K562 (cell line): ENCODE measurements at regions not wholly inside any gene's neighbourhood (a gene's known extent, or its start where the extent isn't known, plus 50 kb on each side); places are given as distances from the start of the nearest gene placed in this dataset.

ENCODE experiments used
- ATAC-seq: fragments of 200-7000 bp; cut with Tn5 transposase; 3 replicates; pipeline ENCODE4 v1.9.1; 2020; ENCODE audit warnings: moderate library complexity
- BruUV-seq: library from RNA; stranded (reverse); fragments of 400-500 nt; replicated peaks from 2 replicates; lab custom pipeline; 2021; lab: Mats Ljungman, UMichigan
- CTCF ChIA-PET: fragments of 300-600 bp; formaldehyde crosslinking; extraction: SDS; loops from one replicate; lab custom pipeline; 2021; ENCODE audit warnings: low intra/inter-chr PET ratio; lab: Yijun Ruan, JAX
- POLR2A ChIA-PET: fragments of 300-600, 350-650 bp; sonication (Branson Sonifier 250); formaldehyde crosslinking; extraction: SDS; loops from one replicate; lab custom pipeline; 2021; ENCODE audit warnings: antibody characterized with exemption, inconsistent platforms; lab: Yijun Ruan, JAX
- DNase-seq, 4 experiments: peaks; one replicate each; pipeline versions ENCODE4 v3.0.0 to v3.0.0-alpha.2; 2011 to 2018; ENCODE audit warnings: low spot score in 3 of 4, mixed read lengths in 3 of 4; ENCODE audit errors: extremely low read depth in 1 of 4
- FAIRE-seq: peaks from 2 replicates; lab custom pipeline; 2011; peaks lifted over from hg19 to GRCh38; lab: Jason Lieb, UNC
- H2AFZ ChIP-seq: 2 replicates; pipeline ENCODE4 v1.6.0; 2011; ENCODE audit warnings: low read depth, low read length, control low read depth, inconsistent platforms
- H3K27ac ChIP-seq: fragments of 200-600 bp; 3 replicates; pipeline ENCODE4 v1.8.0; 2011; ENCODE audit warnings: low read depth, mild to moderate bottlenecking, control low read depth, inconsistent platforms, low read length, moderate library complexity, mixed read lengths; ENCODE audit errors: extremely low read depth
- H3K27me3 ChIP-seq, 2 experiments: fragments of 300-600 bp in 1 of 2; 2 replicates in 1 of 2; 3 replicates in 1 of 2; pipeline versions ENCODE4 v1.6.0 to v1.8.0; 2011; ENCODE audit warnings: inconsistent platforms in 2 of 2, low read length in 2 of 2, mild to moderate bottlenecking in 1 of 2, mixed read lengths in 1 of 2, moderate library complexity in 1 of 2; ENCODE audit not compliant: control insufficient read depth in 2 of 2, insufficient read depth in 2 of 2
- H3K36me3 ChIP-seq: fragments of 300-600 bp; 3 replicates; pipeline ENCODE4 v1.8.0; 2011; ENCODE audit warnings: mild to moderate bottlenecking, low read length, inconsistent platforms; ENCODE audit not compliant: control insufficient read depth, insufficient read depth
- H3K4me1 ChIP-seq, 2 experiments: fragments of 200-600 bp in 1 of 2; replicated peaks in 1 of 2; 2 replicates in 1 of 2; 3 replicates in 1 of 2; pipeline versions ENCODE4 v1.5.1 to v1.8.0; 2011; ENCODE audit warnings: inconsistent platforms in 2 of 2, low read length in 2 of 2, mild to moderate bottlenecking in 1 of 2, mixed read lengths in 1 of 2, moderate library complexity in 1 of 2; ENCODE audit not compliant: control insufficient read depth in 2 of 2, insufficient read depth in 2 of 2
- H3K4me2 ChIP-seq: 2 replicates; pipeline ENCODE4 v1.6.1; 2011; ENCODE audit warnings: low read length, control low read depth, inconsistent platforms, mixed read lengths; ENCODE audit not compliant: insufficient read depth
- H3K4me3 ChIP-seq: fragments of 200-600 bp; sonication (generic), shearing (Covaris generic); 2 replicates; pipeline ENCODE4 v1.5.1; 2016; ENCODE audit warnings: control low read depth, inconsistent platforms
- H3K79me2 ChIP-seq: fragments of 200-600 bp; 3 replicates; pipeline ENCODE4 v1.8.0; 2011; ENCODE audit warnings: low read length, inconsistent platforms; ENCODE audit not compliant: control insufficient read depth, insufficient read depth
- H3K9ac ChIP-seq, 2 experiments: 2 replicates each; pipeline versions ENCODE4 v1.6.0 to v1.6.1; 2011; ENCODE audit warnings: low read depth in 2 of 2, low read length in 2 of 2, control low read depth in 1 of 2, inconsistent platforms in 1 of 2, mild to moderate bottlenecking in 1 of 2, mixed read lengths in 1 of 2; ENCODE audit not compliant: insufficient read depth in 1 of 2
- H3K9me1 ChIP-seq: one replicate; pipeline ENCODE4 v1.6.0; 2011; ENCODE audit warnings: inconsistent platforms, mild to moderate bottlenecking, low read length, moderate library complexity; ENCODE audit not compliant: control insufficient read depth, insufficient read depth
- H3K9me3 ChIP-seq: replicated peaks from 2 replicates; pipeline ENCODE4 v1.5.1; 2011; ENCODE audit warnings: low read depth, low read length, inconsistent platforms; ENCODE audit not compliant: control insufficient read depth, insufficient read depth
- H4K20me1 ChIP-seq: replicated peaks from 2 replicates; pipeline ENCODE4 v1.6.1; 2011; ENCODE audit warnings: low read length, inconsistent platforms, mixed read lengths; ENCODE audit not compliant: control insufficient read depth, insufficient read depth
- BMI1 ChIP-seq: fragments of 150-350 bp; IDR thresholded peaks from 2 replicates; pipeline ENCODE4 v1.6.1; 2014; ENCODE audit warnings: low read length
- FOXA3 ChIP-seq, 2 experiments: fragments of 450-650 bp in 1 of 2; sonication (generic) in 1 of 2; formaldehyde crosslinking; IDR thresholded peaks in 1 of 2; conservative IDR thresholded peaks in 1 of 2; 2 replicates each; pipeline versions ENCODE4 v1.4.0 to v1.8.0; 2020 to 2022; ENCODE audit warnings: mild to moderate bottlenecking in 2 of 2, missing genetic modification reagents in 1 of 2
- HDAC6 ChIP-seq: IDR thresholded peaks from 2 replicates; pipeline ENCODE4 v1.6.1; 2012; ENCODE audit warnings: low read depth, mild to moderate bottlenecking, control low read depth, inconsistent platforms, low read length, moderate library complexity
- KAT7 ChIP-seq: sonication (generic); formaldehyde crosslinking; IDR thresholded peaks from 2 replicates; pipeline ENCODE4 v1.8.0; 2022; ENCODE audit warnings: missing genetic modification reagents, mild to moderate bottlenecking, borderline replicate concordance
- POLR2AphosphoS5 ChIP-seq: IDR thresholded peaks from 2 replicates; pipeline ENCODE4 v1.6.1; 2011; ENCODE audit warnings: mild to moderate bottlenecking, low read depth, low read length, moderate library complexity; ENCODE audit not compliant: control insufficient read depth, insufficient read depth
- SMC3 ChIP-seq: conservative IDR thresholded peaks from 2 replicates; pipeline ENCODE4 v1.6.1; 2011; ENCODE audit warnings: low read depth, low read length, improper control_type of control experiment; ENCODE audit not compliant: insufficient read depth
- WGBS: fragments of 100-300 bp; shearing (Covaris generic); methylation state at CpG from one replicate; pipeline ENCODE4 v1.1.6; 2016; ENCODE audit warnings: low coverage, mixed read lengths; ENCODE audit not compliant: insufficient coverage; ENCODE audit errors: missing lambda C conversion rate; 5-methylcytosine and 5-hydroxymethylcytosine counted together
- in situ Hi-C: fragments of 300-500 bp; cut with MboI; formaldehyde crosslinking; loops from 4 replicates; pipeline ENCODE4 v1.15.0; 2018; ENCODE audit warnings: inconsistent platforms, mixed read lengths
- intact Hi-C: fragments of 100-400 bp; cut with micrococcal nuclease; formaldehyde crosslinking; loops from 2 replicates; pipeline ENCODE4 v1.14.2; 2022
- TF ChIP-seq, protein P1 (sequence below): fragments of 250-450 bp; sonication (Bioruptor Pico); IDR thresholded peaks from 2 replicates; pipeline ENCODE4 v1.5.0; 2021; ENCODE audit warnings: mild to moderate bottlenecking, borderline replicate concordance

GRCh38 chr4:13856387-13856786 is 228.9 kb upstream of the BOD1L1 start:
- no peak for DNase-seq
- 2% methylated on average over 4 of the region's 5 CpGs for WGBS
- Histone ChIP-seq H3K79me2 (no peaks in the 10 kb centered on the region), H3K4me1 (no peaks in the 10 kb centered on the region), H3K9me3 (no peaks in the 10 kb centered on the region), H3K9ac (no peak overlapping the region), H3K36me3 (no peaks in the 10 kb centered on the region), H3K9me1 (no peaks in the 10 kb centered on the region), H4K20me1 (no peaks in the 10 kb centered on the region), H3K4me2 (no peak overlapping the region), H3K27ac (no peak overlapping the region), H3K4me3 (no peak overlapping the region), H3K27me3 (no peaks in the 10 kb centered on the region), H2AFZ (no peak overlapping the region)
- intact Hi-C loops (no loop called here), in situ Hi-C loops (no loop called here)
- POLR2A ChIA-PET: no interaction called here
- BruUV-seq: no TSS peak
- no peak for FAIRE-seq
- ATAC-seq: no peak
- TF ChIP-seq HDAC6 (no peak), KAT7 (CRISPR knock-in tag) (no peak), BMI1 (no peak), SMC3 (no peak), POLR2AphosphoS5 (no peak), FOXA3 (CRISPR knock-in tag; conservative IDR thresholded peaks at IDR 0.05 in 1 of 2, IDR thresholded peaks at IDR 0.05 in 1 of 2) (no peak)
- TF ChIP-seq, protein P1, sequence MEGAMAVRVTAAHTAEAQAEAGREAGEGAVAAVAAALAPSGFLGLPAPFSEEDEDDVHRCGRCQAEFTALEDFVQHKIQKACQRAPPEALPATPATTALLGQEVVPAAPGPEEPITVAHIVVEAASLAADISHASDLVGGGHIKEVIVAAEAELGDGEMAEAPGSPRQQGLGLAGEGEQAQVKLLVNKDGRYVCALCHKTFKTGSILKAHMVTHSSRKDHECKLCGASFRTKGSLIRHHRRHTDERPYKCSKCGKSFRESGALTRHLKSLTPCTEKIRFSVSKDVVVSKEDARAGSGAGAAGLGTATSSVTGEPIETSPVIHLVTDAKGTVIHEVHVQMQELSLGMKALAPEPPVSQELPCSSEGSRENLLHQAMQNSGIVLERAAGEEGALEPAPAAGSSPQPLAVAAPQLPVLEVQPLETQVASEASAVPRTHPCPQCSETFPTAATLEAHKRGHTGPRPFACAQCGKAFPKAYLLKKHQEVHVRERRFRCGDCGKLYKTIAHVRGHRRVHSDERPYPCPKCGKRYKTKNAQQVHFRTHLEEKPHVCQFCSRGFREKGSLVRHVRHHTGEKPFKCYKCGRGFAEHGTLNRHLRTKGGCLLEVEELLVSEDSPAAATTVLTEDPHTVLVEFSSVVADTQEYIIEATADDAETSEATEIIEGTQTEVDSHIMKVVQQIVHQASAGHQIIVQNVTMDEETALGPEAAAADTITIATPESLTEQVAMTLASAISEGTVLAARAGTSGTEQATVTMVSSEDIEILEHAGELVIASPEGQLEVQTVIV (CRISPR knock-in tag): no peak
- CTCF ChIA-PET: no interaction called here
